ENCODE measurements at regions not wholly inside any gene's neighbourhood (a gene's known extent, or its start where the extent isn't known, plus 50 kb on each side); places are given as distances from the start of the nearest gene placed in this dataset.
"Not testable (repeated sequence)": the region's sequence is repeated elsewhere in the genome, so short reads cannot be mapped to it uniquely, and the experiment has no call there.

GRCh38 chr13:78867655-78868054, 208.7 kb upstream of the OBI1 start:
- Histone ChIP-seq H3K9me2 (ENCODE audit: insufficient read depth, low read length) (no peaks in the 10 kb centered on the region), H3K79me2 (ENCODE audit: insufficient read depth, low read depth, low read length) (no peaks in the 10 kb centered on the region), H3K36me3 (ENCODE audit: insufficient read depth, low read length) (no peaks in the 10 kb centered on the region), H3K27ac (ENCODE audit: low read depth, low read length, poor library complexity, severe bottlenecking) (no peak overlapping the region), H3K4me2 (ENCODE audit: low read length) (no peak overlapping the region), H3K4me1 (ENCODE audit: insufficient read depth, low read length, poor library complexity, severe bottlenecking) (no peaks in the 10 kb centered on the region), H2AFZ (ENCODE audit: low read length) (no peak overlapping the region), H4K20me1 (ENCODE audit: insufficient read depth, low read length) (no peaks in the 10 kb centered on the region), H3K4me3 (ENCODE audit: low read depth, low read length, poor library complexity, severe bottlenecking) (no peak overlapping the region), H3K9me3 (ENCODE audit: low read length) (no peaks in the 10 kb centered on the region)
- no TSS peak for BruUV-seq (replicated peaks)
- no peak for TF ChIP-seq EZH2phosphoT487 (IDR thresholded peaks at IDR 0.05; ENCODE audit: borderline replicate concordance, low read depth, low read length)
- TF ChIP-seq CTCF (conservative IDR thresholded peaks at IDR 0.05; ENCODE audit: low read length): no peak
- ChIA-PET POLR2A (interaction anchor here (0.6 to 1.0 kb wide), 3 partner anchors 14 to 191 kb away, joined by 3 to 5 read pairs (median 5); no protein-coding TSS in a partner anchor), CTCF (ENCODE audit: unreplicated experiment) (no interaction called here)
- intact Hi-C loops (cut with micrococcal nuclease; ENCODE audit: unreplicated experiment): no loop called here
- no peak for DNase-seq (ENCODE audit: low spot score)

- H3K4me3 ChIP-seq (ENCODE audit: low read depth, low read length, poor library complexity, severe bottlenecking); CTCF ChIA-PET (ENCODE audit: unreplicated experiment); DNase-seq (ENCODE audit: low spot score); H3K4me2 ChIP-seq (ENCODE audit: low read length); H3K9me3 ChIP-seq (ENCODE audit: low read length); H3K9me2 ChIP-seq (ENCODE audit: insufficient read depth, low read length); intact Hi-C loops (cut with micrococcal nuclease; ENCODE audit: unreplicated experiment); H4K20me1 ChIP-seq (ENCODE audit: insufficient read depth, low read length); H3K4me1 ChIP-seq (ENCODE audit: insufficient read depth, low read length, poor library complexity, severe bottlenecking); H2AFZ ChIP-seq (ENCODE audit: low read length); H3K36me3 ChIP-seq (ENCODE audit: insufficient read depth, low read length); POLR2A ChIA-PET; H3K27ac ChIP-seq (ENCODE audit: low read depth, low read length, poor library complexity, severe bottlenecking); H3K79me2 ChIP-seq (ENCODE audit: insufficient read depth, low read depth, low read length); BruUV-seq (replicated peaks): not testable (repeated sequence)
Measured at GRCh38 chr13:78866076-78866475, 207.1 kb upstream of the OBI1 start.

DNA sequence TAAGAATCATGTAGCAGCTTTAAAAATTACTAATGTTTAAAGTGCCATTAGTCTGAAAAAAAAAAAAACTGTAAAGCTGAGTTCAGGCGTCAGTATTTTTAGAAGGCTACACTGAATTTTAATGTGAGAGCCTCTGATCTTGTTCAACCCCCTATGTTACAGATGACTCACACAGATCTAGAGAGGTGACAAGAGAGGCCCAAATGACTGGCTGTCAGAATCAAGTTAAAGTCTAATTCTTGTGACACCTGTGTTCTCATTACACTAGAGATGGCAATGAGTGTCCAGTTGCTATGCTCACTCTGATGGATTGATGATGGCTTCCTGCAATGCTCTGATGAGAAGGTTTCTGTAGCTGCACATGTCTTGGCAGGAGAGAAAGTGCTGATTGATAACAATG, 203.5 kb upstream of the OBI1 start:
- Histone ChIP-seq H3K9me3 (ENCODE audit: low read length) (no peaks in the 10 kb centered on the region), H3K4me1 (ENCODE audit: insufficient read depth, low read length, poor library complexity, severe bottlenecking) (no peaks in the 10 kb centered on the region), H3K36me3 (ENCODE audit: insufficient read depth, low read length) (no peaks in the 10 kb centered on the region), H3K79me2 (ENCODE audit: insufficient read depth, low read depth, low read length) (no peaks in the 10 kb centered on the region), H2AFZ (ENCODE audit: low read length) (no peak overlapping the region), H3K27ac (ENCODE audit: low read depth, low read length, poor library complexity, severe bottlenecking) (no peak overlapping the region), H3K4me2 (ENCODE audit: low read length) (no peak overlapping the region), H3K4me3 (ENCODE audit: low read depth, low read length, poor library complexity, severe bottlenecking) (no peak overlapping the region), H3K9me2 (ENCODE audit: insufficient read depth, low read length) (no peaks in the 10 kb centered on the region), H4K20me1 (ENCODE audit: insufficient read depth, low read length) (no peaks in the 10 kb centered on the region)
- POLR2A ChIA-PET: interaction anchor here (0.6 to 1.0 kb wide), 2 partner anchors 9 to 573 kb away, joined by 4 read pairs; no protein-coding TSS in a partner anchor
- CTCF ChIA-PET (ENCODE audit: unreplicated experiment): no interaction called here
- TF ChIP-seq CTCF (conservative IDR thresholded peaks at IDR 0.05; ENCODE audit: low read length) (no peak), EZH2phosphoT487 (IDR thresholded peaks at IDR 0.05; ENCODE audit: borderline replicate concordance, low read depth, low read length) (no peak)
- no TSS peak for BruUV-seq (replicated peaks)
- intact Hi-C loops (cut with micrococcal nuclease; ENCODE audit: unreplicated experiment): no loop called here
- no peak for DNase-seq (ENCODE audit: low spot score)

Measured in OCI-LY7 (cell line).